SIG-M5 treated with dmso at 0.1 percent for 504 hours (cell line): ENCODE measurements at regions not wholly inside any gene's neighbourhood (a gene's known extent, or its start where the extent isn't known, plus 50 kb on each side); places are given as distances from the start of the nearest gene placed in this dataset.

Source experiments
- DNase-seq: peaks from one replicate; lab custom pipeline; 2025; ENCODE audit not compliant: unreplicated experiment; lab: John Stamatoyannopoulos, UW

GRCh38 chr9:27625751-27626150, 52.5 kb upstream of the C9orf72 start:
- DNase-seq = no peak

DNA sequence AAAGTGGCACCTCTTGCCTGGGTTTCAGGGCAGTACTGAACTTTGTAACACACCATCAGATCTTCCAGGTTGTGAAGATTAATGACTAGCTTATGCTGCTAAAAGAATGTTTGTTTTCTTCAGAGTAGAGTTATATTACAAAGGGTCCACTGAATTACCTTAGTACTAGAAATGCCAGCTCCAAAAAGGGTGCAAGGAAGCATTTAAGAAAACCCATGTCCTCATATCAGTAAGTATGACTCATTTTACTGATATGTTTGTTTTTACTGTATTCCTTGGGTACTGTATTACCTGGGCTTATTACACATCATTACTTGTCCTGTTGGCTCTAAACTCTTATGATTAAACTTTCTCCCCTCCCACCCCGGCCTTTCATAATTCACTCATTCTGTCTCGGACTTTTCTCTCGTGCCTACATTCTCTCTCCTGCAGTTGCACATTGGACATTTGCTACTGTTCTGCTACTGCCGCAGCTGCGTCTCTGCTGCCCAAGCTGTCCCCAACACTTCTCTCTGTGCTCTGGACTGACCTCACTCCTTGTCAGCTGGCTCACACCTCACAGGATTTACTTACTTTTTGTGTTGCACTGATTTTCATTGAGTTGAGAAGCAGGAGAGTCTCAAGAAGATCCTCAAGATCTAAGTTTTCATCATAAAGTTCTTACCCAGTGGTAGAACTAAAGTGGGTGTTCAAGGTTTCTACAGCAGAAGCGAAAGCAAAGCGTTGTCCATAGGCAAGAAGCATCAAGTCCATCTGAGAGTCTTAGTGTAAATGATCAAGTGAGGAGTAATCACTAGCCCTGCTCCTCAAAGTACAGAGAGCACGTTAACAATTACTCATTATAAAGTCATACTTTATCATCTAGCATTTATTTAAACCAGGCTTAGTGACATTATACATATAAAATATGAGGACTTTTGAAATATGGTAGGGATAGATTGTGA, 53.2 kb upstream of the C9orf72 start:
- DNase-seq = no peak

GRCh38 chr9:27627188-27627564, 53.9 kb upstream of the C9orf72 start:
- DNase-seq = no peak

DNA sequence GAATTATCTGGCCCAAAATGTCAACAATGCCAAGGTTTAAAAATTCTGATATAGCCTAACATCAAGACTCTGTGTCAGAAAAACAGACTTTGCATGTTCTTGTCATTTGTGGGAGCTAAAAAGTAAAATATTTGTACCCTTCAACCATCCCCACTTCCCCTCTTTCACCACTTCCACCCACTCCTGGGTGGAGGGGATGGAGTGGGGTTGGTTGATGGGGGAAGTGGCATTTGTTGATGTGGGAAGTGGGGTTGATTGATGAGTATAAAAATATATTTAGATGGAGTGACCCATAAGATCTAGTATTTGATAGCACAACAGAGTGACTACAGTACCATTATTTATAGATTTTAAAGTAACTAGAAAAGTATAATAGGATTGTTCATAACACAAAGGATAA, 55.0 kb upstream of the C9orf72 start:
- no peak for DNase-seq

GRCh38 chr9:27629425-27629824, 56.1 kb upstream of the C9orf72 start:
- DNase-seq = no peak

DNA sequence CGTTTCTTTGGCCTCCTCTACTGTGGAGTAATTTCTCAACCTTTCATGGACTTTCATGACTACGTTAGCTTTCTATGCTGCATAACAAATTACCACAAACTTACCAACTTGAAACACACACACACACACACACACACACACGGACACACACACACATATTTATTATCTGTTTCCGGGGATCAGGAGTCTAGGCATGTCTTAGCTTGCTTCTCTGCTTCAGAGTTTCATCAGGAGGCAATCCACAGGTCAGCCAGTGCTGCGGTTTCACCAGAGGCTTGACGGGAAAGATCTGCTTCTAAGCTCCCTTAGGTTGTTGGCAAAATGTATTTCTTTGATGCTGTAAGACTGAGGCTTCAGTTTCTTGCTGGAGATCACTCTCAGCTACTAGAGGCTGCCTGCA, 59.0 kb upstream of the C9orf72 start:
- no peak for DNase-seq

- DNase-seq = no peak
Measured at GRCh38 chr9:27633764-27634163, 60.5 kb upstream of the C9orf72 start.

- peak; percentile 89 for DNase-seq
Measured at GRCh38 chr9:27634879-27635278, 61.6 kb upstream of the C9orf72 start.

DNA sequence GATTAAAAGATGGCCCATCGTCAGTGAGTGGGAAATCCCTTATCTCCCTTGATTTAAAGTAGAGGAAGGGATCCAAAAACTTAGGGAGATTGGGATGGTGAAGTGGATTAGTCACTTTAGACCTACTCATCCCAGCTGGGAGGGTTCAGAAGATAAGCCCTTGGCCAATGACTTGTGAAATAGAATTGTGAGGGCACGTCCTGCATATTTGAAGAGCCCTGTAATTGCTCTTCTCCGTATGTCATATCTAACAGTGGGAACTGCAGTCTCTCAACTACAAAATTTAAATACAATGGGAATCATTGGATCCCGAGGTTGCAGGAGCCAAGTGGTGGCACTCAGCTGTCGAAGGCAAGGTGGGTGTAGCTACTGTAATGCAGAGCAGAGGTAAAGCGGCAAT, 65.4 kb upstream of the C9orf72 start:
- no peak for DNase-seq

- no peak for DNase-seq
Measured at GRCh38 chr9:27645161-27645840, 72.0 kb upstream of the C9orf72 start.

DNA sequence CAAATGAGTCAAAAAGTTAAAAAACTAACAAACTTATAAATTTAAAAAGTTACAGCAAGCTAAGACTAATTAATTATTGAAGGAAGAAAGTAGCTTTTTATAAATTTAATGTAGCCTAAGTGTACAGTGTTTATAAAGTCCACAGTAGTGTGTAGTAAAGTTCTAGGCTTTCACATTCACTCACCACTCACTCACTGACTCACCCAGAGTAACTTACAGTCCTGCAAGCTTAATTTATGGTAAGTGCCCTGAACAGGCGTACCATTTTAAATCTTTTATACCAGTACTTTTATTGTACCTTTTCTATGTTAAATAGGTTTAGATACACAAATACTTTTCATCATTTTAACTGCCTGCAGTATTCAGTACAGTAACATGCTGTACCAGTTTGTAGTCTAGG, 80.0 kb upstream of the C9orf72 start:
- no peak for DNase-seq

DNA sequence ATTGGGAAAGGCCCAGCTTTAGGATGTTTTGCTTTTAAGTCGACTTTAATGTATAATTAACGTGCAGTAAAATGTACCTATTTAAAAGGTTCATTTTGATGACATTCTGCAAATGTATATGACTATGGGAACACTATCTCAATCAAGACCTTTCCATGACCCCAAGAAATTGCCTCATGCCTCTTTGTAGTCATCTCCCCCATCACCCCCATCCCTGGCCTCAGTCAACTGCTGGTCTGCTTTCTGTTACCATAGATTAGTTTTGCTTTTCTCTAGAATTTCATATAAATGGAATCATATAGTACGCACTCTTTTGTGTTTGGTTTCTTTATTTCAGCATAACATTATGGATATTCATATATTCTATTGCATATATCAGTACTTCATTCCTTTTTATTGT, 80.7 kb upstream of the C9orf72 start:
- peak; percentile 10 for DNase-seq

DNA sequence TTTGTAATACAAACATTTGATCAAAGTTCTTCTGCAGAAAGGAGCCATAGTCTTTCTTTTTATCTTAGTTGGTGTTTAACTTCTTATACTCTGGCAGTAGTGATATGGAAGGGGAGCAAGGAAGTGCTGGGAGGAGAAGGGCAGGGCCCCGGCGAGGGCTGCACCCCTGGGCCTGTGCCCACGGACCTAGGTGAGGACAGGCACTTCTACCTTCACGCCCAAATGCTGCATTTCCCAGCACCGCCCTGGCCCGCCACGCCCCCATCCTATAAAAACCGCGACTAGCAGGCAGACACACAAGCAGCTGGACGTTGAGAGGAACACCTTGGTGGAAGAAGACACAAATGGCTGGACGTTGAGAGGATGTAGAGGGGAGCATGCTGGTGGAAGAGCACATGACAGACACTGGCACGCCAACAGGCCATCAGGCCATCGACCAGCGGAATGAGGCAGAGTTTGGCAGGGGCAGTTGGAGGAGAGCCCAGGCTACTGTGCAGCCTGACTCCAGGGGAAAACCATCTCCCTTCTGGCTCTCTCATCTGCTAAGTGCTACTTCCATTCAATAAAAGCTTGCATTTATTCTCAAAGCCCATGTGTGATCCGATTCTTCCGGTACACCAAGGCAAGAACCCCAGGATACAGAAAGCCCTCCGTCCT, 81.5 kb upstream of the C9orf72 start:
- DNase-seq = no peak

GRCh38 chr9:27655441-27655840, 82.2 kb upstream of the C9orf72 start:
- DNase-seq = peak; percentile 24

DNA sequence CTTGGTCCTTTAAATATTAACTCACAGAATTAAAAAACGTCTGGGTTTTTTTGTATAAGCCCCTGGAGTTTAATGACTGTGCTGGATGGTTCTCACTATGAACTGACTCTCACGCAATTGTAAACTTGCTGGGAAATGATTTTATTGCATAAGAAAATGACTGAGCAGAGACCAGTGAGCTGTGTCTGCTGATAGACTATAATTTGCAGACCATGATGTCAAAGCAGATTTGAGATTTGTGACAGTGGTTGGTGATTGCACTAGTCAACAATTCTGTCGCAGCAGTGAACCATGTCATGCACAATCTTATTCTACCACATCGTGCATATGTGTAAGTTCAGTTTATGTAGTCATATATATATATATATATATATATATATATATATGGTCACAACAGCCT, 85.7 kb upstream of the C9orf72 start:
- DNase-seq = no peak

- no peak for DNase-seq
Measured at GRCh38 chr9:27659571-27659970, 86.3 kb upstream of the C9orf72 start.

DNA sequence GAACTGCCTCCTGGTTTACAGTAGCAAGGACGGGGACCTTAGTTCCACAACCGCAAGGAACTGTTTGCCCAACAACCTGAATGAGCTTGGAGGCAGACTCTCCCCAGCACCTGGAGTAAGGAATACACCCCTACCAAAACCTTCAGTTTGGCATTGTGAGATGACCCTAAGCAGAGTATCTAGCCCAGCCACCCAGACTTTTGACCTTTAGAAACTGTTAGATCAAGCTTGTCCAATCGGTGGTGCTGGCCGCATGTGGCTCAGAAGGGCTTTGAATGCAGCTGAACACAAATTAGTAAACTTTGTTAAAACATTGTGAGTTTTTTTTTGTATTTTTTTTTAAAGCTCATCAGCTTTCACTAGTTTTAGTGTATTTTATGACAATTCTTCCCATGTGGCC, 86.9 kb upstream of the C9orf72 start:
- DNase-seq = no peak

DNA sequence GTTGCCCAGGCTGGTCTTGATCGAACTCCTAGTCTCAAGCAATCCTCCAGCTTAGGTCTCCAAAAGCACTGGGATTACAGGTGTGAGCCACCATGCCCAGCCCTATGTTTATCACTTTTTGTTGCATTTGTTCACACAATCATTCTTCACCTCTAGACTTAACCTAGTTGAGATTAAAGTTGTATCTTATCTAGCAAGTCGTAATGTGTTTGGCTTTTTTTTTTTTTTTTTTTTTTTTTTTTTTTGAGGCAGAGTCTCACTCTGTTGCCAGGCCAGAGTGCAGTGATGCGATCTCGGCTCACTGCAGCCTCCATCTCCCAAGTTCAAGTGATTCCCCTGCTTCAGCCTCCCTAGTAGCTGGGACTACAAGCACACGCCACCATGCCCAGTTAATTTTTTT, 90.2 kb upstream of the C9orf72 start:
- no peak for DNase-seq

- no peak for DNase-seq
Measured at GRCh38 chr9:27664121-27664779, 91.0 kb upstream of the C9orf72 start.

GRCh38 chr9:27665136-27665535, 91.9 kb upstream of the C9orf72 start:
- DNase-seq = no peak

DNA sequence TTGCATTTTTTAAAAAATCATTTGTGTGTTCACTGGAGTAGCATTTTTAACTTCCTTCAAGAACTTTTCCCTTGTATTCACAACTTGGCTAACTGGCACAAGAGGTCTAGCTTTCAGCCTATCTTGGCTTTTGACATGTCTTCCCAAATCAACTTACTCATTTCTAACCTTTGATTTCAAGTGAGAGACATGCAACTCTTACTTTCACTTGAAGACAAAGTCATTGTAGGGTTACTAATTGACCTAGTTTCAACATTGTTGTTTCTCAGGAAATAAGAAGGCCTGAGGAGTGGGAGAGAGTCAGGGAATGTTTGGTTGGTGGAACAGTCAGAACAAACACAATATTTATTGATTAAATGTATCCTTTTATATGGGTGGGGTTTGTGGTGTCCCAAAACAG, 95.0 kb upstream of the C9orf72 start:
- no peak for DNase-seq
